Neural crest cell (in vitro differentiated cells): ENCODE measurements at regions not wholly inside any gene's neighbourhood (a gene's known extent, or its start where the extent isn't known, plus 50 kb on each side); places are given as distances from the start of the nearest gene placed in this dataset.

Source experiments
- DNase-seq: peaks from one replicate; pipeline ENCODE4 v3.0.0; 2021; ENCODE audit warnings: low read depth, mixed read lengths, low spot score
- H3K27ac Mint-ChIP-seq: one replicate; pipeline ENCODE4 v1.8.0; 2021; ENCODE audit warnings: mild to moderate bottlenecking, mixed read lengths; ENCODE audit not compliant: unreplicated experiment
- H3K27me3 Mint-ChIP-seq: 2 replicates; pipeline ENCODE4 v1.8.0; 2021; ENCODE audit warnings: low read depth, mild to moderate bottlenecking, mixed read lengths
- H3K36me3 Mint-ChIP-seq: 2 replicates; pipeline ENCODE4 v1.8.0; 2021; ENCODE audit warnings: low read depth, mild to moderate bottlenecking, mixed read lengths
- H3K4me1 Mint-ChIP-seq: 2 replicates; pipeline ENCODE4 v1.8.0; 2021; ENCODE audit warnings: mixed read lengths
- H3K4me3 Mint-ChIP-seq: one replicate; pipeline ENCODE4 v1.8.0; 2021; ENCODE audit warnings: mild to moderate bottlenecking, mixed read lengths
- H3K9me3 Mint-ChIP-seq: 2 replicates; pipeline ENCODE4 v1.8.0; 2021; ENCODE audit warnings: mixed read lengths
- TF ChIP-seq, protein P1 (sequence below): fragments of 200-600 bp; sonication (generic); conservative IDR thresholded peaks from 2 replicates; pipeline ENCODE4 v1.5.0; 2021; ENCODE audit warnings: antibody characterized with exemption, mild to moderate bottlenecking

DNA sequence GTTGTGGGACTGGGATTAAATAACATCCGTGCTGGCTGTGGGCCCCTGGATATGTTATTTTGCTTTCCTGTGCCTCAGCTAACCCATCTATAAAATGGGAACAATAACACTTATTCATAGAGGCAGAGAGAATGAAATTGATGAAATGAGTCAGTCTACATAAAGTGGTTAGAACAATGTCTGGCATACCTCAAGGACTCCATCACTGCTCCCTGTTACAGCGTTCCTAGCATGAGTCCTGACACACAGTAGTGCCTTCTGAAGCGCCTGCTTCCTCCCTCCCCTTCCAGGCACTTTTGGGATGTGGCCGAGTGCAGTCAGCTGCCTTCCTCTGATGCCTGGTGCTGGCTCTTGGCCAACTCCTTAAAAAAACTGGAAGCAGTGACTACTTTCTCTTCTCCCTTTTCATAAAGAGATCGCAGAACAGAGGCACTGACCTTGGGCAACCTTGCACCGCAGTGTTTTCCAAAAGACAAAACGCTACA lies 108.4 kb upstream of the ZMIZ1 start:
- no peak for DNase-seq
- H3K4me3 Mint-ChIP-seq = no peak overlapping the region
- H3K36me3 Mint-ChIP-seq = no peaks in the 10 kb centered on the region

DNA sequence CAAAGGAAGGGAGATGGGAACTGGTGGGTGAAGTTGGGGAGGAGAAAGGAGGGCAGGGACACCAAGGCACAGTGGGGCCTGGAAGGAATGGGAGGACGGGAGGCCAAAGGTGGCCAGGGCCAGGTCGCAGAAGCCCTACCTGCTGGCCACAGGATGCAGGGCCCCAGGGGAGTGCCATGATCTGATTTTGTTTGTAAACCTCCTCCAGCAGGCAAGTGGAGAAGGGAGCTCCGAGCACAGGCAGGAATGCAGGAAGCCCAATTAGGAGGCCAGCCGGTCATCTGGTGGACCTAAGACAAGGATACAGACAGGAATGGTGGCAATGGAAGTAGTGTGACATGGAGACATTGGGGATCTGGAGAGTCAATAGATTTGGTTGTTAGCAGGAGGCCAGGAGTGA lies 107.0 kb upstream of the ZMIZ1 start:
- Mint-ChIP-seq H3K27ac (no peak overlapping the region), H3K27me3 (no peaks in the 10 kb centered on the region), H3K36me3 (no peaks in the 10 kb centered on the region), H3K4me3 (no peak overlapping the region), H3K4me1 (peaks cover 60% of the 10 kb centered on the region), H3K9me3 (no peaks in the 10 kb centered on the region)
- TF ChIP-seq, protein P1, sequence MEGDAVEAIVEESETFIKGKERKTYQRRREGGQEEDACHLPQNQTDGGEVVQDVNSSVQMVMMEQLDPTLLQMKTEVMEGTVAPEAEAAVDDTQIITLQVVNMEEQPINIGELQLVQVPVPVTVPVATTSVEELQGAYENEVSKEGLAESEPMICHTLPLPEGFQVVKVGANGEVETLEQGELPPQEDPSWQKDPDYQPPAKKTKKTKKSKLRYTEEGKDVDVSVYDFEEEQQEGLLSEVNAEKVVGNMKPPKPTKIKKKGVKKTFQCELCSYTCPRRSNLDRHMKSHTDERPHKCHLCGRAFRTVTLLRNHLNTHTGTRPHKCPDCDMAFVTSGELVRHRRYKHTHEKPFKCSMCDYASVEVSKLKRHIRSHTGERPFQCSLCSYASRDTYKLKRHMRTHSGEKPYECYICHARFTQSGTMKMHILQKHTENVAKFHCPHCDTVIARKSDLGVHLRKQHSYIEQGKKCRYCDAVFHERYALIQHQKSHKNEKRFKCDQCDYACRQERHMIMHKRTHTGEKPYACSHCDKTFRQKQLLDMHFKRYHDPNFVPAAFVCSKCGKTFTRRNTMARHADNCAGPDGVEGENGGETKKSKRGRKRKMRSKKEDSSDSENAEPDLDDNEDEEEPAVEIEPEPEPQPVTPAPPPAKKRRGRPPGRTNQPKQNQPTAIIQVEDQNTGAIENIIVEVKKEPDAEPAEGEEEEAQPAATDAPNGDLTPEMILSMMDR = no peak
- no peak for DNase-seq

More for the DNA sequence above, 108.4 kb upstream of the ZMIZ1 start:
- Mint-ChIP-seq H3K27me3 (no peaks in the 10 kb centered on the region), H3K4me1 (peaks cover 46% of the 10 kb centered on the region), H3K9me3 (no peaks in the 10 kb centered on the region), H3K27ac (no peak overlapping the region)
- TF ChIP-seq, protein P1 = no peak

DNA sequence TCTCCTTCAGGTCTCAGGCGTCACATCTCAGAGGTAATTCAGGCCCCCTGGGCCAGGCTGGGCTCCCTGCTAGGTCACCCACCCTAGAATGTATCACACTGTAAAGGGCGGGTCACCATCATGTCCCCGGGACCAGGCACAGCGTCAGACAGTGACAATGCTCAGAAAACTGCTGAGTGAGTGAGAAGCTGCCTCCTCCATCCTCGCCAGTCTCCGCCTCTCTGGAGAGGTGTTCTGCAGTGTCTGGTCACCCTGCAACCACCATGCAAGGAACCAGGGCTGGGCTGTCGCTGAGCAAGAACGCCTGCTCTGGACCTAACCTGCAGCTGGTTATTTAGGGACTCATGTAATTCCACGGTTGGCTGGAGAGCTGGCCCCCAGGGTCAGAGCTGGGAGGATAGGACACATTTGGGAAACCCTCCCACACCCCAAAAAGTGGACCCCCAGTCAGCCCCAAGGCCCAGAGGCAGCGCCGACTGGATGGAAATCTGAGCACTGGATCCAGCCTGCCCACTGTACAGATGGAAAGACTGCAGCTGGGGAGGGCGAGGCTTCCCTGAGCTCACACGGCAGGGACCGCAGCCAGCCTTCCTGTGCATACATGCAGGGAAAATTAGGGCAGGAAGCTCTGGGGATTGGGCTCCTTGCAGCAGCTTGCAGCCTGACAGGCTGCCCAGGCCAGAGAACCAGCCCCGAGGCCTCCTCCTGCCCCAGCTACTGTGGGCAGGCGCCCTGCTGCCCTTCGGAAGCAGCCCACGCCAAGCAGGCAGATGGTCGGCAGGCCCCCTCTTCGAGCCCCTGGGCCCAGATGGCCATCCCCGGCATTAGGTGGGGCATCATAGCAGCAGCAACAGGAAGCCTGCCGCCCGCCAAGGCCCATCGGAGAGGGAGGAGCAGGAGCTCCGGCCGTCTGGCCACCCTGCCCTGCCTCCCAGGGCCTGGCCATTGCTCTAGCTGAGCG lies 105.4 kb upstream of the ZMIZ1 start:
- DNase-seq = no peak
- H3K36me3 Mint-ChIP-seq = no peaks in the 10 kb centered on the region
- peak overlapping the region; percentile 67 for H3K27ac Mint-ChIP-seq
- TF ChIP-seq, protein P1 = no peak
- H3K4me1 Mint-ChIP-seq = peaks cover 67% of the 10 kb centered on the region
- H3K4me3 Mint-ChIP-seq = no peak overlapping the region
- no peaks in the 10 kb centered on the region for H3K27me3 Mint-ChIP-seq
- no peaks in the 10 kb centered on the region for H3K9me3 Mint-ChIP-seq

DNA sequence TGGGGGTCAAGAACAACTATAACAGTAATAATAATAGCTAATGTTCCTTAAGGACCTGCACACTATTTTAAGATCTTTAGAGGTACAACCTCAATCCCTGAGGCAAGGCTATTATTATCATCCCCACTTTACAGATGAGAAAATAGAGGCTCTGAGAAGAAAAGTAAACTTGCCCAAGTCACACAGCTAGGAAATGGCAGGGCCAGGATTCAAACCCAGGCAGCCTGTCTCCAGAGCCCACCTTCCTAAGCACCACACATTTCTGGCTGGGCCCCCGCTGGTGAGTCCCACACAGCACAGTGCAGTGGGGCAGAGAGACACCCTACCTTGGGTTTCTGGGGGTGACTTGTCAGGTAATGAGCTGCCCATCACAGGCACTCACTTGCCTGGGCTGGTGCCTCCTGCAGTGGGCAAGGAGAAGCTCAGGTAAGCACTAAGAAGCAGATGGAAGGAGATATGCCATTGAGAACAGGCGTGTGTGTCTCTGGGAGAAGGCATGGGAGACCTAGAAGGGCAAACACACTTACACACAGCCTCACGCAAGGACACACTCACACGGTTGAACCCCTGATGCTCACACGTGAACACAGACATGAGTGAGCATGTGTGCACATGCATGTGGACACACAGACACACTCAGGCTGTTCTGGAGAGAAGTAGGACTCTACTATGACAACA lies 104.4 kb upstream of the ZMIZ1 start:
- Mint-ChIP-seq H3K27ac (peak overlapping the region; percentile 96), H3K4me3 (peak overlapping the region; percentile 34)

GRCh38 chr10:78964952-78965633 lies 103.7 kb upstream of the ZMIZ1 start:
- Mint-ChIP-seq H3K27ac (peak overlapping the region; percentile 96), H3K9me3 (no peaks in the 10 kb centered on the region), H3K4me3 (peak overlapping the region; percentile 49), H3K4me1 (peaks cover 78% of the 10 kb centered on the region), H3K27me3 (no peaks in the 10 kb centered on the region), H3K36me3 (no peaks in the 10 kb centered on the region)
- TF ChIP-seq, protein P1 = no peak
- peak; percentile 71 for DNase-seq

More for the DNA sequence above, 104.4 kb upstream of the ZMIZ1 start:
- Mint-ChIP-seq H3K27me3 (no peaks in the 10 kb centered on the region), H3K9me3 (no peaks in the 10 kb centered on the region), H3K36me3 (no peaks in the 10 kb centered on the region), H3K4me1 (peaks cover 73% of the 10 kb centered on the region)
- DNase-seq = no peak
- TF ChIP-seq, protein P1 = no peak
